ENCODE measurements at regions not wholly inside any gene's neighbourhood (a gene's known extent, or its start where the extent isn't known, plus 50 kb on each side); places are given as distances from the start of the nearest gene placed in this dataset.
A peak's percentile ranks its signal among the peaks of the same experiment; 100 is the strongest.

DNA sequence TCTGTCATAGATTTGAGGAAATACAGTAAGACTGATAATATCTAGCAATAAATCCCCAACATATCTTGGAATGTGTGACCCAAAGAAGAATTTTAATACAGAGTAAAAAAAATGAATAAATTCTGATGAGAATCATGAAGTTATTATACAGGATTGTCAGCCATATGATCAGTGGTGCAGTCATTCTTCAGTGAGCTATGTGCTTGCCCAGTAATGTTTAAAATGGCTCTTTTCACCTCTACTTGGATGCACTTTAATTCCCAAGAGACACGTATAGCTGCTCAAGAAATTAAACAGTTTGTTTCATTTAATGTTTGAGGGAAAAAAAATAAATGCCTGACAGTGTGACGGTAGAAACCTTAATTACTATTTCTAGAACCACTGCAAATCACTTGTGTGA is 215.3 kb upstream of the FAM174A start:
- FAIRE-seq (no peak), DNase-seq (ENCODE audit: insufficient read length, low spot score) (no peak)
- no peak for TF ChIP-seq POLR2A (IDR thresholded peaks at IDR 0.05; ENCODE audit: low read depth, low read length)

DNA sequence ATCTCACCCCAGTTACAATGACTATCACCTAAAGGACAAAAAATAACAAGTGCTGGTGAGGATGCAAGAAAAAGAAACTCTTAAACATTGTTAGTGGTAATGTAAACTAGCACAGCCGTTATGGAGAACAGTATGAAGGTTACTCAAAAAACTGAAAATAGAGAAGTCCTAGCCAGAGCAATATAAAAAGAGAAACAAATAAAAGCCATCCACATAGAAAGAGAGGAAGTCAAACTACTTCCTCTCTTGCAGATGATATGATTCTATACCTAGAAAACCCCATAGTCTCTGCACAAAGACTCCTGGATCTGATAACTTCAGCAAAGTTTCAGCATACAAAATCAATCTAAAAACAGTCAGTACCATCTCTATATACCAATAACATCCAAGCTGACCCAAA is 221.5 kb upstream of the FAM174A start:
- FAIRE-seq: no peak
- DNase-seq (ENCODE audit: insufficient read length, low spot score): no peak
- TF ChIP-seq POLR2A (IDR thresholded peaks at IDR 0.05; ENCODE audit: low read depth, low read length): no peak

DNA sequence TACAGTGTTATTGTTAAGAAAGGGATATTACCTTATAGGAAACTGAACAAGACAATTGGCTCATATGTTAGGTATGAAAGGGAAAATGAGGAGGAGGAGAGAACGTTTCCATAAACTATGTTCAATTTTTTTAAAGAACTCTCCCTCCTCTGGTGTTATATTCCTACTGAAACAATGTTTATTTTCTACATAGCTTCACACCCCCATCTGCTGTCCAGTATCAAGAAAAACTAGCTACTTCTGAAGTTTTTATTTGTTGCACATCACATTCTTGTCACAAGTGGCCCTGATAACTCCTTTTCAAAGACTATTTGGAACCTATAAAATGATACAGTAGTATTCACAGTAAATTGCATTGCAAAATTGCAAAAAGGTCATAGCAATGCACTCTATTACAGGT is 223.4 kb upstream of the FAM174A start:
- DNase-seq (ENCODE audit: insufficient read length, low spot score): no peak
- TF ChIP-seq POLR2A (IDR thresholded peaks at IDR 0.05; ENCODE audit: low read depth, low read length): no peak

DNA sequence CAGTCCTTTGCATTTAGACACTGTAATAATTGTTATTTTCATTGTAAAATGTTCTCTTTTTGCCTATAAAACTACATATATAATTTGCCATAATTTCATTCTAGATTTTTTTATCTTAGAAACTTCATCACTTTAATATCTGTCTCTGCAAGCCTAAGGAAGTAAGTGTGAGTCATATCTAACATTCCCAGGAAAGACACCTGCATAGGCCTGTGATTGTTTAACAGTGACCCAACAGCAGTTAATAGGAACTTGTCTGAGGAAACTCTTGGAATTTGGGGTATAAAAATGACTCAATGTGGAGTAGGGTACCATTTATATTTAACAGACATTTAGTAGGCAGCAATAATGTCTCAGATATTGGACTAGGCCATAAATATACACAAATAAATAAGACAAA is 229.2 kb upstream of the FAM174A start:
- no peak for DNase-seq (ENCODE audit: insufficient read length, low spot score)
- no peak for FAIRE-seq
- TF ChIP-seq POLR2A (IDR thresholded peaks at IDR 0.05; ENCODE audit: low read depth, low read length): no peak

More for the DNA sequence above, 223.4 kb upstream of the FAM174A start:
- FAIRE-seq: no peak

DNA sequence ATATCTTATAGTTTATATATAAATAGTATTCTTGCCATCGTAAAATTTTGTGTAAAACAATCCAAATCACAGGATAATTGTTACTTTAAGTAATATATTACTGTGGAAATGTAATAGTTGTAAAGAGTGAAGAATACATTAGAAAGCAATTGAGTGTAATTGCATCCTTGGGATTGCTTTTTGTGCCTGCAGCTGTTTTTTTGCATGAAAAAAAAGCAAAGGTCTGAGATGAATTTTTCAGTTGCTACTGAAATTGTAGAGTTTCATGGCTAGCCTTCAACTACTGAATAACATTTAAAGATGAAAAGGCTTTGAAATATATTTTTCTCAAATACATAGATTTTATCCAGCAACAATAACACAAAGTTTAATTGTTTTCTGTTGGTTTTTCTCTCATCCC is 232.0 kb upstream of the FAM174A start:
- TF ChIP-seq POLR2A (IDR thresholded peaks at IDR 0.05; ENCODE audit: low read depth, low read length): no peak
- DNase-seq (ENCODE audit: insufficient read length, low spot score): no peak
- no peak for FAIRE-seq

DNA sequence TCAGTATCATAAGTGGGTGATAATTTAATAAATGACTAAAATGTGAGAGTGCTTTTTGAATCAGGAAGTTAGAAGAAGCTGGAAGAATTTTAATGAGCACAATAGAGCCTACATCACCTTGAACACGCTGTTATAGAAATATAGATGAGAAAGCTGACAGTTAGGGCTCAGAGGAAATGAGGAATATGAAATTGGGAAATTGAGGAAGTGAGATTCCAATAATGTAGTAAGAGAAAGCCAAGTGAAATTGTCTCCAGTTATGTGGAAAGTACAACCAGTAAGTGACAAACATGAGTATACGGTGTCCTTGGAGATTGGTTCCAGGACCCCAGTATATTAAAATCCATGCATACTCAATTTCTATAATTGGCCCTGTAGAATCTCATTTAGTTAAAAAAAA is 235.9 kb upstream of the FAM174A start:
- no peak for DNase-seq (ENCODE audit: insufficient read length, low spot score)
- no peak for TF ChIP-seq POLR2A (IDR thresholded peaks at IDR 0.05; ENCODE audit: low read depth, low read length)
- no peak for FAIRE-seq

DNA sequence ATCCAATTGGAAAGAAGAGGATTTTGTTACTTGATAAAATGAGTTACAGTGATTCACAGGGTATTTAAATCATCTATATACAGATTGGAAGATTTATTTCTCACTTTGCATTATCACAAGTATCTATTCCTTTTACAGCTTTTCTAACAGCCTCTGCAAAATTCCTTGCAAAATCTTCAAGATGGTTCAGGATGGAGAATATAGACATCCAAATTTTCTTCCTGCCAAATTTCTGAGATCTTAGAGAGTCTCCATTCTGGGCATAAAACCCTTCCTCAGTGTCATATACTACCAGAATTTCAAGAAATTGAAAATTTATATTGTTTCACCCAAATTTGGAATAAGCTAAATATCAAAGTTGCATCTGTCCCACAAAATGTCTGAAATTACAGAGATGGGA is 259.1 kb upstream of the FAM174A start:
- no peak for TF ChIP-seq POLR2A (IDR thresholded peaks at IDR 0.05; ENCODE audit: low read depth, low read length)
- DNase-seq (ENCODE audit: insufficient read length, low spot score): no peak
- no peak for FAIRE-seq

DNA sequence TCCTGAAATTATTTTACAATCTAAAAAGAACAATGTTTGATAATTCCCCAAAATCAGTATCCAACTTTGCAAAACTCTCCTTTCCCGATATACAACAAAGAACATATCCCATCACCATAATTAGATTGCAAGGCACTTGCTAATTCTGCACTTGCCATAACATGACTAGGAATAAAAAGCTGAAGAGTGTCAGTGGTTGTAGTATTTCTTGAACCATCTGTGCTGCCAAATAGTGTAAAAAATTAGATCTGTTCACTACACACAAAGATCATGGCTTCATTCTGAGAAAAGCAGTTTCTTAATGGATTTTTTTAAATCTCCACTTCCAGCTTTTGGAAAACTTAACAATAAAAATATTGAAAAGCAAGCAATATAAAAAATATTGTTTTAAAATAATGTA is 259.5 kb upstream of the FAM174A start:
- DNase-seq (ENCODE audit: insufficient read length, low spot score): no peak
- no peak for FAIRE-seq
- TF ChIP-seq POLR2A (IDR thresholded peaks at IDR 0.05; ENCODE audit: low read depth, low read length): no peak

DNA sequence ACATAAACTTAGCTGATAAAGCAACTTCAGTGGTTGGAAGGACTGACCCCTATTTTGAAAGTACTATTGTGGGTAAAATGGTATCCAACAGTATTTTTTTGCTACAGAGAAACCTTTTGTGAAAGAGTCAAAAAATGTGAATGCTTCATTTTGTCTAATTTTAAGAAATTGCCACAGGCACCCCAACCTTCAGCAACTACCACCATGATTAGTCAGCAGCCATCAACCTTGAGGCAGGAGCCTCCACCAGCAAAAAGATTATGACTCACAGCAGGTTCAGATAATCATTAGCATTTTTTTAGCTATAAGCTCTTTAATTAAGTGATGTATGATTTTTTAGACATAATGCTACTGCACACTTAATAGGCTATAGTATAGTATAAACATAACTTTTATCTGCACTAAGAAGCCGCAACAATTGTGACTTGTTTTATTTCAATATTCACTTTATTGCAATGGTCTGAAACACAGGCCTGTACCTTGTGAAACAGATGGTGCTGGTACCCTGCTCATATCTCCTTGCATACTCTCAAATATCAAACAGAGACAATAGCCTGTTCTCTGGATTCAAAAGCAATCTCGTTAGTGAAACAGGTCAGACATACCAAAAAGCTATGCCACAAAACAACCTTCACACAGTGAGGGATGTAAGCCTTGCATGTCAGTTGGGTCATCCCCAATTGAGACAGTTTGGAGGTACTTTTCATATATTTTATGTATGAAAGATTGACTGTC is 261.2 kb upstream of the FAM174A start:
- FAIRE-seq: no peak
- DNase-seq (ENCODE audit: insufficient read length, low spot score): no peak
- no peak for TF ChIP-seq POLR2A (IDR thresholded peaks at IDR 0.05; ENCODE audit: low read depth, low read length)

DNA sequence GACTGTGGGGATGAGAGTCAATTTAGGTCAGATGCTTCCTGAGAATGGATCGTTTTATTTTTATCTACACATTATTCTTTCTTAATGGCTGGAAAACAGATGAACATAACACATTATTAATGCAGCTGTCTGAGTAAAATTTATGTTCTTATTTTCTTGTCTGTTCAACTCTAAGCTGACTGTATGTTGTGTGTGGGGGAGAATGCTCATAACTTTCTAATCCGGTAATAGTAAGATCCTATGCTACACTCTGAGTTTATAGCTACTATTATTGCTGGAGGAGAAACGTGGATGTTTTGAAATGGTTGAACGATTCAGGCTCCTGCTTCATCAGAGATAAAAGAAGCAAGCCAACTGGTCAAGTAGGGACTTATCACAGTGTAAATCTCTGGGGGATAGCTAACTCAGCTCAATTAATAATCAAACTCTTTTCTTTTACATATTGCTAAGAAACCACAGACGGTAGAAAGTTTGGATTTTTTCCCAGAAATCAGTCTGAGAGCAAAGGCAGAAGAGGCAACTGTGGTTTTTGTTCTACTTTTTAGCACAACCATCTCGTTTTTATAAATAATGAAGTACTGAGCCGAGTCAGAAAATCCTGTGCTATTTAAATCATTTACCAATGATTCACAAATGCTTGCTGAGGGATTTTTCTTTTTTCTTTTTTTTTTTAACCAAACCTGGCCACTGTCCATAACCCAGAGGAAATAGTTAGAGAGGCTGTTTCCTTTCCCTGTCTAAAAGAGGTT is 265.0 kb upstream of the FAM174A start:
- no peak for DNase-seq (ENCODE audit: insufficient read length, low spot score)
- FAIRE-seq: no peak
- no peak for TF ChIP-seq POLR2A (IDR thresholded peaks at IDR 0.05; ENCODE audit: low read depth, low read length)

DNA sequence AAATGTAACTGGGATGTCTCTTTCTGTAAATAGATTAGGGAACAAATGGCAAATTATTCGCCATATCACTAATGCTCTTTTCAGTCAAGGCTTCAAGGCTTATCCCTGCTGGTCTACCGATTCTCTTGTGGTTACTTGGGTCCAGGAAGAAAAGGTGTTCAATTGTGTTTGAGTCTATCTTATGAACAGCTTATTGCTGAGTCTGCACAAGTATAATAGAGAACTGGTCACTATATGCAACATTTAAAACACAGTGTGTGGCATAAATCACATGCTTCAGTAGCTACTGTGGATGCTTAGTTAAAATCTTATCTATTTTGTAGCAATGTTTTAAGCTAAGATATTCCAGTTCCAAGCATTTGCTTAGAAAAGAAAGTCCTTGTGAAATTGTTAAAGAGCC is 274.2 kb upstream of the FAM174A start:
- peak; percentile 11 for FAIRE-seq
- DNase-seq (ENCODE audit: insufficient read length, low spot score): no peak
- no peak for TF ChIP-seq POLR2A (IDR thresholded peaks at IDR 0.05; ENCODE audit: low read depth, low read length)

DNA sequence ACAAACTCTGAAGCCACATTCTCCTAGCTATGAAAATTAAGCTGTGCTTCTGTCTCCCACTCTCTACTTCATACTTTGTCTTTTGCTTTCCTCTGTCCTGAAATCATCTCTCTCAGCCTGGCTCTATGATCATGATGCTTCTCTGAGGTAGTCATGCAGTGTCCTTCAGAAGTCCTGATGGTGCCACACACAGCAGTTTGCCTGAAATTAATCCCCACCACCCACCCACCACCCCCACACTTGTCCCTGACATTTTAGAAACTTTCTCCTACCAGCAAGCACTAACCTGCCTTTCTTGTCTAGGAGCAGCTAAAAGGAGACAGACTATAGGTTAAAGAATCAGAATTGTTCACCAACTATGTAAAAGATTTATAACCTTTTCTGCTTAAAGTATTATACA is 282.2 kb upstream of the FAM174A start:
- no peak for TF ChIP-seq POLR2A (IDR thresholded peaks at IDR 0.05; ENCODE audit: low read depth, low read length)
- DNase-seq (ENCODE audit: insufficient read length, low spot score) (no peak), FAIRE-seq (no peak)

DNA sequence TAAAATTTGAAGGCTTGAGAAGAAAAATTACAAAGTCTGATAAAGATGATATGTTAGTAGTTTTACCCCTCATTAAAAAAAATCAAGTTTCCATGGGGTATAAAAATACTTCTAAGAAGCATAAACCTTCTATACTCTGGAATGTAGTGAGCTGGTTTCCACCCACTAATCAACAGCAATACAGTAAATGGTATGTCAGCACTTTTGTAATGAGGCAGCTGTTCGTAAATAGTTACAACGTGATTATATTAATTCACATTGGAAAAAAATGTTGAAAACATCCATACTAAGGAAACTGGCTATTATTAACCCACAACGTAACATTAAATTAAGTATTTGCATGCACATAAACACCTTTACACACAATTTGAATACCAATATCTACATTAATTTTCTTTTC is 283.1 kb upstream of the FAM174A start:
- DNase-seq (ENCODE audit: insufficient read length, low spot score): no peak
- TF ChIP-seq POLR2A (IDR thresholded peaks at IDR 0.05; ENCODE audit: low read depth, low read length): no peak
- FAIRE-seq: no peak

DNA sequence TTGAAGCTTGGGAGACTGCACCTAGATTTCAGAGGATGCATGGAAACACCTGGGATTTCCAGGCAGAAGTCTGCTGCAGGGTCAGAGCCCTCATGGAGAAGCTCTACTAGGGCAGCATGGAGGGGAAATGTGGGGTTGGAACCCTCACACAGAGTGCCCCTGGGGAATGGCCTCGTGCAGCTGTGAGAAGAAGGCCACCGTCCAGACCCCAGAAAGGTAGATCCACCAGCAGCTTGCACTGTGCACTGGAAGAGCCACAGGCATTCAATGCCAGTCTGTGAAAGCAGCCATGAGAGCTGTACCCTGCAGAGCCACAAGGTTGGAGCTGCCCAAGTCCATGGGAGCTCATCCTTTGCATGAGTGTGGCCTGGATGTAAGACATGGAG is 285.3 kb upstream of the FAM174A start:
- DNase-seq (ENCODE audit: insufficient read length, low spot score) (no peak), FAIRE-seq (no peak)
- TF ChIP-seq POLR2A (IDR thresholded peaks at IDR 0.05; ENCODE audit: low read depth, low read length): no peak

DNA sequence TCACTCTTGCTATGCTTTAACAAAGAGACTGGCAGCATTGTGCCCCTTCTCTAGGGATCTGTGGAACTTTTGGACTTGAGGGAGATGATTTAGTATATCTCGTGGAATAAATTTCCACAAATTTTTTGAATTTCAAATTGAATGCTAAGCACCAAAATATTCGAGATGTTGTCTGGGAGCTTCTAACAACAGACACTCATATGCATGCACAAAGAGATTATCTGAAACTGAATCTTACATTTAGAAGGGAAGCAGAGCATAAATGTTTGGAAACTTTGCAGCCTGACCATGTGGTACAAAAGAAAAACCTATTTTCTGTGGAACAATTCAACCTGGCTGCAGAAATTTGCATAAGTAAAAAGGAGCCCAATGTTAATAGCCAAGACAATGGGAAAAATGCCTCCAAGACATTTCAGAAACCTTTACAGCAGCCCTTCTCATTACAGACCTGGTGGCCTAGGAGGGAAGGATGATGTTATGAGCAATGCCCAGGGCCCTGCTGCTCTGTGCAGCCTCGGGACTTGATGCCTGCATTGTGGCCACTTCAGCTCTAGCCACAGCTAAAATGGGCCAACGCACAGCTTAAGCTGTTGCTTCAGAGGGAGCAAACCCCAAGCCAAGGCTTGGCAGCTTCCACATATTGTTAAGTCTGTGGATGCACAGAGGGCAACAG is 285.8 kb upstream of the FAM174A start:
- no peak for DNase-seq (ENCODE audit: insufficient read length, low spot score)
- no peak for FAIRE-seq
- no peak for TF ChIP-seq POLR2A (IDR thresholded peaks at IDR 0.05; ENCODE audit: low read depth, low read length)

Measured in H54 (cell line).